ENCODE measurements at regions not wholly inside any gene's neighbourhood (a gene's known extent, or its start where the extent isn't known, plus 50 kb on each side); places are given as distances from the start of the nearest gene placed in this dataset.

DNA sequence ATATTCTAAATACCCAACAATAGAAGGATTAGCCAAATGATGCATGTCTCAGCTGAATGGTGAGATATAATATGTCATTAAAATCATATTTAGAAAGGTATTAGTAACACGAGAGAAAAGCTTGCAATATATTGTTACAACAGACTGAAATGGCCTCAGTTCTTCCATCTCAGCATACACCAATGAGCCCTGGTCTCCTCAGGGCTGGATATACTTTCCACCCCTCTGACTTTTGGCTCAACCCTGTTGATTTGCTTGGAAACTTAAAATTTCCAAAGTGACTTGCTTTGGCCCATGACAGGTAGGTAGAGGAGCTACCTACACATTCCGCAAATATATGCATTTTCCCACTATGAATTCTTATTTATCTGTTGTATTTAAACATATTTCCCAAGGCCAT is 908.1 kb upstream of the TMEM132C start:
- H3K9ac ChIP-seq (ENCODE audit: low read depth in 1 of 2, low read length in 2 of 2) = no peak overlapping the region
- H3K9me3 ChIP-seq (ENCODE audit: control insufficient read depth in 1 of 2, low read length in 2 of 2) = no peaks in the 10 kb centered on the region
- H3K27ac ChIP-seq (ENCODE audit: low read depth, low read length) = no peak overlapping the region
- no peaks in the 10 kb centered on the region for H3K36me3 ChIP-seq (ENCODE audit: control insufficient read depth in 1 of 2, insufficient read depth in 2 of 2, low read length in 2 of 2)
- no peaks in the 10 kb centered on the region for H3K4me1 ChIP-seq (ENCODE audit: control insufficient read depth in 1 of 2, insufficient read depth in 2 of 2, low read length in 2 of 2)
- H3K27me3 ChIP-seq (ENCODE audit: control insufficient read depth in 1 of 2, insufficient read depth in 2 of 2, low read length in 2 of 2) = no peaks in the 10 kb centered on the region
- no peak overlapping the region for H3K4me3 ChIP-seq (ENCODE audit: low read depth in 1 of 2, low read length in 2 of 2)

DNA sequence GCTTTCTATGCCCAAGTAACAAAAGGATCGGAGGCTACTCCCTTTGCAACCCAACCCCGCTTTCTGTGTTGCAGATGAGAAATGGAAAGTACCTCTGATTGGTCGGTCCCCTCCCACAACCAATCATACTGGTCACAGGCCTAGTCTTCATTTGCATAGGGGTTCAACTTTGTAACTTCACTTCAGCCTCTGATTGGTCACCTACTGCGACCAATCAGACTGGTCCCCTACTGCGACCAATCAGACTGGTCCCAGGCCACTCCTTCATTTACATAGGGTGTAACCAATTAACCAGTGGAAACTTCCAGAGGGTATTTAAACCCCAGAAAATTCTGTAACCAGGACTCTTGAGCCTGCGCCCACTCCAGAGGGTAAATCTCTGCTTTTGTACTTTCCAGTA is 906.4 kb upstream of the TMEM132C start:
- H3K9ac ChIP-seq (ENCODE audit: low read depth in 1 of 2, low read length in 2 of 2) = no peak overlapping the region
- H3K27me3 ChIP-seq (ENCODE audit: control insufficient read depth in 1 of 2, insufficient read depth in 2 of 2, low read length in 2 of 2) = no peaks in the 10 kb centered on the region
- no peaks in the 10 kb centered on the region for H3K36me3 ChIP-seq (ENCODE audit: control insufficient read depth in 1 of 2, insufficient read depth in 2 of 2, low read length in 2 of 2)
- H3K27ac ChIP-seq (ENCODE audit: low read depth, low read length) = no peak overlapping the region
- H3K9me3 ChIP-seq (ENCODE audit: control insufficient read depth in 1 of 2, low read length in 2 of 2) = no peaks in the 10 kb centered on the region
- H3K4me1 ChIP-seq (ENCODE audit: control insufficient read depth in 1 of 2, insufficient read depth in 2 of 2, low read length in 2 of 2) = no peaks in the 10 kb centered on the region
- no peak overlapping the region for H3K4me3 ChIP-seq (ENCODE audit: low read depth in 1 of 2, low read length in 2 of 2)

GRCh38 chr12:127362121-127362520 is 904.8 kb upstream of the TMEM132C start:
- H3K4me3 ChIP-seq (ENCODE audit: low read depth in 1 of 2, low read length in 2 of 2) = no peak overlapping the region

DNA sequence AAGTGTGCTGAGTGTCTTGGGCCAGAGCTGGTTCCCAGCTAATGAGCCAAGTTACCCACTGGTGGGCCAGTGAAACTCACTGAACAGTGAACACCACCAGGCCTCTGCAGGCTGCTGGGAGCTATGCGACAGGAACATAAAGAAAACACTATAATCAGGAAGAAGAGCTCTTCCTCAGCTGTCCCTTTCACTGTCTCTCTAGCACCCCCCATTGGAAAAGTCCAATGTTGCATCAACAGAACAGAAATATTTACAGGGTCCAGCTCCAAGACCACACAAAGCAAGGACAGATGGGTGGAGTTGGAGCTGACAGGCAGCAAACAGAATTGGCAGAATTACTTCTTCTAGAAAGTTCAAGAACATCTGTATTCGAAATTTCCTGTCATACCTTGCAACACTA is 903.6 kb upstream of the TMEM132C start:
- Histone ChIP-seq H3K9ac (ENCODE audit: low read depth in 1 of 2, low read length in 2 of 2) (no peak overlapping the region), H3K27me3 (ENCODE audit: control insufficient read depth in 1 of 2, insufficient read depth in 2 of 2, low read length in 2 of 2) (no peaks in the 10 kb centered on the region), H3K4me3 (ENCODE audit: low read depth in 1 of 2, low read length in 2 of 2) (no peak overlapping the region), H3K9me3 (ENCODE audit: control insufficient read depth in 1 of 2, low read length in 2 of 2) (no peaks in the 10 kb centered on the region), H3K27ac (ENCODE audit: low read depth, low read length) (no peak overlapping the region), H3K4me1 (ENCODE audit: control insufficient read depth in 1 of 2, insufficient read depth in 2 of 2, low read length in 2 of 2) (no peaks in the 10 kb centered on the region), H3K36me3 (ENCODE audit: control insufficient read depth in 1 of 2, insufficient read depth in 2 of 2, low read length in 2 of 2) (no peaks in the 10 kb centered on the region)

More at GRCh38 chr12:127362121-127362520, 904.8 kb upstream of the TMEM132C start:
- Histone ChIP-seq H3K4me1 (ENCODE audit: control insufficient read depth in 1 of 2, insufficient read depth in 2 of 2, low read length in 2 of 2) (no peaks in the 10 kb centered on the region), H3K27ac (ENCODE audit: low read depth, low read length) (no peak overlapping the region), H3K27me3 (ENCODE audit: control insufficient read depth in 1 of 2, insufficient read depth in 2 of 2, low read length in 2 of 2) (no peaks in the 10 kb centered on the region), H3K36me3 (ENCODE audit: control insufficient read depth in 1 of 2, insufficient read depth in 2 of 2, low read length in 2 of 2) (no peaks in the 10 kb centered on the region), H3K9ac (ENCODE audit: low read depth in 1 of 2, low read length in 2 of 2) (no peak overlapping the region), H3K9me3 (ENCODE audit: control insufficient read depth in 1 of 2, low read length in 2 of 2) (no peaks in the 10 kb centered on the region)

- Histone ChIP-seq H3K9me3 (ENCODE audit: control insufficient read depth in 1 of 2, low read length in 2 of 2) (no peaks in the 10 kb centered on the region), H3K4me3 (ENCODE audit: low read depth in 1 of 2, low read length in 2 of 2) (no peak overlapping the region), H3K4me1 (ENCODE audit: control insufficient read depth in 1 of 2, insufficient read depth in 2 of 2, low read length in 2 of 2) (no peaks in the 10 kb centered on the region), H3K36me3 (ENCODE audit: control insufficient read depth in 1 of 2, insufficient read depth in 2 of 2, low read length in 2 of 2) (no peaks in the 10 kb centered on the region), H3K27me3 (ENCODE audit: control insufficient read depth in 1 of 2, insufficient read depth in 2 of 2, low read length in 2 of 2) (no peaks in the 10 kb centered on the region), H3K9ac (ENCODE audit: low read depth in 1 of 2, low read length in 2 of 2) (no peak overlapping the region), H3K27ac (ENCODE audit: low read depth, low read length) (no peak overlapping the region)
Measured at GRCh38 chr12:127373559-127373958, 893.4 kb upstream of the TMEM132C start.

DNA sequence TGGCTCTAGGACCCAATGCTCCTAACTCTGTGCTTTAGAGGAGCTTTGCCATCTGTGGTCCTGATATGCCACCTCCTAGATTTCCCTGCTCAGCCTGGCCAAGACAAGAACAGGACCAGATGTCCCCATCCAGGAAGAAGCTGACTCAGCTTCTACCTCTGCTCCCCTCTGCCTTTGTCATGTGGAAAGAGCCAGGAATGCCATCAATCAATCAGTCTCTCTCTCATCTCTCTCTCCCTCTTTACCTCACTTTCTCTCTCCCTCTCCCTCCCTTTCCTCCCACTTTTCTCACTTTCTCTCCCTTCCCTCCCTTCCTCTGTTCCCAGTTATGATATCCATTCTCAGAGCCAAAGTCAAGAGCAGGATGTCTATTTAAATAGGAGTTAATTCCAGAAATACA is 892.5 kb upstream of the TMEM132C start:
- H3K27me3 ChIP-seq (ENCODE audit: control insufficient read depth in 1 of 2, insufficient read depth in 2 of 2, low read length in 2 of 2) = no peaks in the 10 kb centered on the region
- no peak overlapping the region for H3K4me3 ChIP-seq (ENCODE audit: low read depth in 1 of 2, low read length in 2 of 2)
- no peaks in the 10 kb centered on the region for H3K36me3 ChIP-seq (ENCODE audit: control insufficient read depth in 1 of 2, insufficient read depth in 2 of 2, low read length in 2 of 2)
- no peaks in the 10 kb centered on the region for H3K9me3 ChIP-seq (ENCODE audit: control insufficient read depth in 1 of 2, low read length in 2 of 2)
- H3K27ac ChIP-seq (ENCODE audit: low read depth, low read length) = no peak overlapping the region
- no peaks in the 10 kb centered on the region for H3K4me1 ChIP-seq (ENCODE audit: control insufficient read depth in 1 of 2, insufficient read depth in 2 of 2, low read length in 2 of 2)
- no peak overlapping the region for H3K9ac ChIP-seq (ENCODE audit: low read depth in 1 of 2, low read length in 2 of 2)

- Histone ChIP-seq H3K27me3 (ENCODE audit: control insufficient read depth in 1 of 2, insufficient read depth in 2 of 2, low read length in 2 of 2) (no peaks in the 10 kb centered on the region), H3K4me3 (ENCODE audit: low read depth in 1 of 2, low read length in 2 of 2) (no peak overlapping the region), H3K36me3 (ENCODE audit: control insufficient read depth in 1 of 2, insufficient read depth in 2 of 2, low read length in 2 of 2) (no peaks in the 10 kb centered on the region), H3K27ac (ENCODE audit: low read depth, low read length) (no peak overlapping the region), H3K4me1 (ENCODE audit: control insufficient read depth in 1 of 2, insufficient read depth in 2 of 2, low read length in 2 of 2) (no peaks in the 10 kb centered on the region), H3K9ac (ENCODE audit: low read depth in 1 of 2, low read length in 2 of 2) (no peak overlapping the region), H3K9me3 (ENCODE audit: control insufficient read depth in 1 of 2, low read length in 2 of 2) (no peaks in the 10 kb centered on the region)
Measured at GRCh38 chr12:127381043-127381668, 885.8 kb upstream of the TMEM132C start.

GRCh38 chr12:127381681-127382080 is 885.3 kb upstream of the TMEM132C start:
- Histone ChIP-seq H3K27ac (ENCODE audit: low read depth, low read length) (no peak overlapping the region), H3K9me3 (ENCODE audit: control insufficient read depth in 1 of 2, low read length in 2 of 2) (no peaks in the 10 kb centered on the region), H3K36me3 (ENCODE audit: control insufficient read depth in 1 of 2, insufficient read depth in 2 of 2, low read length in 2 of 2) (no peaks in the 10 kb centered on the region), H3K4me1 (ENCODE audit: control insufficient read depth in 1 of 2, insufficient read depth in 2 of 2, low read length in 2 of 2) (no peaks in the 10 kb centered on the region), H3K27me3 (ENCODE audit: control insufficient read depth in 1 of 2, insufficient read depth in 2 of 2, low read length in 2 of 2) (no peaks in the 10 kb centered on the region), H3K4me3 (ENCODE audit: low read depth in 1 of 2, low read length in 2 of 2) (no peak overlapping the region), H3K9ac (ENCODE audit: low read depth in 1 of 2, low read length in 2 of 2) (no peak overlapping the region)

- Histone ChIP-seq H3K9me3 (ENCODE audit: control insufficient read depth in 1 of 2, low read length in 2 of 2) (no peaks in the 10 kb centered on the region), H3K9ac (ENCODE audit: low read depth in 1 of 2, low read length in 2 of 2) (no peak overlapping the region), H3K36me3 (ENCODE audit: control insufficient read depth in 1 of 2, insufficient read depth in 2 of 2, low read length in 2 of 2) (no peaks in the 10 kb centered on the region), H3K27me3 (ENCODE audit: control insufficient read depth in 1 of 2, insufficient read depth in 2 of 2, low read length in 2 of 2) (no peaks in the 10 kb centered on the region), H3K4me3 (ENCODE audit: low read depth in 1 of 2, low read length in 2 of 2) (no peak overlapping the region), H3K27ac (ENCODE audit: low read depth, low read length) (no peak overlapping the region), H3K4me1 (ENCODE audit: control insufficient read depth in 1 of 2, insufficient read depth in 2 of 2, low read length in 2 of 2) (no peaks in the 10 kb centered on the region)
Measured at GRCh38 chr12:127383281-127383680, 883.7 kb upstream of the TMEM132C start.

- no peaks in the 10 kb centered on the region for H3K36me3 ChIP-seq (ENCODE audit: control insufficient read depth in 1 of 2, insufficient read depth in 2 of 2, low read length in 2 of 2)
- H3K9me3 ChIP-seq (ENCODE audit: control insufficient read depth in 1 of 2, low read length in 2 of 2) = no peaks in the 10 kb centered on the region
- H3K4me1 ChIP-seq (ENCODE audit: control insufficient read depth in 1 of 2, insufficient read depth in 2 of 2, low read length in 2 of 2) = no peaks in the 10 kb centered on the region
- H3K27me3 ChIP-seq (ENCODE audit: control insufficient read depth in 1 of 2, insufficient read depth in 2 of 2, low read length in 2 of 2) = no peaks in the 10 kb centered on the region
- no peak overlapping the region for H3K27ac ChIP-seq (ENCODE audit: low read depth, low read length)
- H3K9ac ChIP-seq (ENCODE audit: low read depth in 1 of 2, low read length in 2 of 2) = no peak overlapping the region
- H3K4me3 ChIP-seq (ENCODE audit: low read depth in 1 of 2, low read length in 2 of 2) = no peak overlapping the region
Measured at GRCh38 chr12:127386723-127387122, 880.2 kb upstream of the TMEM132C start.

GRCh38 chr12:127388985-127389384 is 878.0 kb upstream of the TMEM132C start:
- Histone ChIP-seq H3K4me3 (ENCODE audit: low read depth in 1 of 2, low read length in 2 of 2) (no peak overlapping the region), H3K9ac (ENCODE audit: low read depth in 1 of 2, low read length in 2 of 2) (no peak overlapping the region), H3K36me3 (ENCODE audit: control insufficient read depth in 1 of 2, insufficient read depth in 2 of 2, low read length in 2 of 2) (no peaks in the 10 kb centered on the region), H3K9me3 (ENCODE audit: control insufficient read depth in 1 of 2, low read length in 2 of 2) (no peaks in the 10 kb centered on the region), H3K4me1 (ENCODE audit: control insufficient read depth in 1 of 2, insufficient read depth in 2 of 2, low read length in 2 of 2) (no peaks in the 10 kb centered on the region), H3K27me3 (ENCODE audit: control insufficient read depth in 1 of 2, insufficient read depth in 2 of 2, low read length in 2 of 2) (no peaks in the 10 kb centered on the region), H3K27ac (ENCODE audit: low read depth, low read length) (no peak overlapping the region)
